ENCODE measurements at regions not wholly inside any gene's neighbourhood (a gene's known extent, or its start where the extent isn't known, plus 50 kb on each side); places are given as distances from the start of the nearest gene placed in this dataset.

DNA sequence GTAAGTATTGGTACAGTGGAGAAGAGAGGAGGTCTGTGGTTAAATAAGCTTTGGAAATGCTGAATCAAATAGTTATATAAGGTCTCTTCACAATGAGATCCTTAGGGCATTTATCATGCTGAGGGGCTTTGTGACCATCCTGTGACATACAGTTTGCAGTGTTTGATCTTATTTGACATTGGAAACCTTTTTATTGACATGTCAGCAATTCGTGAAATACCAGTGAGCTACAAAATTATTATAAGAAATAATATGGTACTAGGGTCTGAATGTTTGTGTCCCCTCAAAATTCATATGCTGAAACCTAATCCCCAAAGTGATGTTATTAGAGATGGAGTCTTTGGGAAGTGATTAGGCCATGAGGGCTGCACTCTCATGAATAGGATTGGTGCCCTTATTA is 98.4 kb downstream of the MID1IP1 start:
- Histone ChIP-seq H3K27me3 (ENCODE audit: control insufficient read depth in 4 of 4, insufficient read depth in 4 of 4, low read length in 3 of 4) (no peaks in the 10 kb centered on the region), H3K36me3 (ENCODE audit: control insufficient read depth in 4 of 4, insufficient read depth in 3 of 4, low read depth in 1 of 4, low read length in 3 of 4) (no peaks in the 10 kb centered on the region), H3K9me3 (ENCODE audit: control insufficient read depth in 4 of 4, low read length in 3 of 4) (no peaks in the 10 kb centered on the region), H3K27ac (ENCODE audit: low read depth in 1 of 2, low read length in 2 of 2) (no peak overlapping the region), H3K4me3 (ENCODE audit: low read depth in 1 of 3, low read length in 3 of 3) (no peak overlapping the region), H3K4me1 (ENCODE audit: control insufficient read depth in 4 of 4, insufficient read depth in 4 of 4, low read length in 3 of 4) (peaks cover 3 to 9% (median 3%) of the 10 kb centered on the region in 4 donors), H3K9ac (ENCODE audit: low read depth in 1 of 2, low read length in 2 of 2) (no peak overlapping the region)
- TF ChIP-seq EGR1 (IDR thresholded peaks at IDR 0.05; ENCODE audit: low read depth in 2 of 2) (no peak), ATF3 (IDR thresholded peaks at IDR 0.05) (no peak), FOXA2 (IDR thresholded peaks at IDR 0.05) (no peak), CTCF (IDR thresholded peaks at IDR 0.05; ENCODE audit: low read depth, low read length, missing input control) (no peak), FOXA1 (IDR thresholded peaks at IDR 0.05) (no peak), HNF4A (conservative IDR thresholded peaks at IDR 0.05) (no peak)
- TF ChIP-seq, protein P1, sequence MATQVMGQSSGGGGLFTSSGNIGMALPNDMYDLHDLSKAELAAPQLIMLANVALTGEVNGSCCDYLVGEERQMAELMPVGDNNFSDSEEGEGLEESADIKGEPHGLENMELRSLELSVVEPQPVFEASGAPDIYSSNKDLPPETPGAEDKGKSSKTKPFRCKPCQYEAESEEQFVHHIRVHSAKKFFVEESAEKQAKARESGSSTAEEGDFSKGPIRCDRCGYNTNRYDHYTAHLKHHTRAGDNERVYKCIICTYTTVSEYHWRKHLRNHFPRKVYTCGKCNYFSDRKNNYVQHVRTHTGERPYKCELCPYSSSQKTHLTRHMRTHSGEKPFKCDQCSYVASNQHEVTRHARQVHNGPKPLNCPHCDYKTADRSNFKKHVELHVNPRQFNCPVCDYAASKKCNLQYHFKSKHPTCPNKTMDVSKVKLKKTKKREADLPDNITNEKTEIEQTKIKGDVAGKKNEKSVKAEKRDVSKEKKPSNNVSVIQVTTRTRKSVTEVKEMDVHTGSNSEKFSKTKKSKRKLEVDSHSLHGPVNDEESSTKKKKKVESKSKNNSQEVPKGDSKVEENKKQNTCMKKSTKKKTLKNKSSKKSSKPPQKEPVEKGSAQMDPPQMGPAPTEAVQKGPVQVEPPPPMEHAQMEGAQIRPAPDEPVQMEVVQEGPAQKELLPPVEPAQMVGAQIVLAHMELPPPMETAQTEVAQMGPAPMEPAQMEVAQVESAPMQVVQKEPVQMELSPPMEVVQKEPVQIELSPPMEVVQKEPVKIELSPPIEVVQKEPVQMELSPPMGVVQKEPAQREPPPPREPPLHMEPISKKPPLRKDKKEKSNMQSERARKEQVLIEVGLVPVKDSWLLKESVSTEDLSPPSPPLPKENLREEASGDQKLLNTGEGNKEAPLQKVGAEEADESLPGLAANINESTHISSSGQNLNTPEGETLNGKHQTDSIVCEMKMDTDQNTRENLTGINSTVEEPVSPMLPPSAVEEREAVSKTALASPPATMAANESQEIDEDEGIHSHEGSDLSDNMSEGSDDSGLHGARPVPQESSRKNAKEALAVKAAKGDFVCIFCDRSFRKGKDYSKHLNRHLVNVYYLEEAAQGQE (IDR thresholded peaks at IDR 0.05), result no peak
- no peak for DNase-seq (ENCODE audit: low spot score)
- 90% methylated on average over 1 of the region's 1 CpG for WGBS

- WGBS, result 90% methylated on average over 6 of the region's 6 CpGs
- Histone ChIP-seq H3K36me3 (ENCODE audit: control insufficient read depth in 4 of 4, insufficient read depth in 3 of 4, low read depth in 1 of 4, low read length in 3 of 4) (no peaks in the 10 kb centered on the region), H3K4me1 (ENCODE audit: control insufficient read depth in 4 of 4, insufficient read depth in 4 of 4, low read length in 3 of 4) (peaks cover 3 to 9% (median 3%) of the 10 kb centered on the region in 4 donors), H3K27me3 (ENCODE audit: control insufficient read depth in 4 of 4, insufficient read depth in 4 of 4, low read length in 3 of 4) (no peaks in the 10 kb centered on the region), H3K4me3 (ENCODE audit: low read depth in 1 of 3, low read length in 3 of 3) (no peak overlapping the region), H3K9ac (ENCODE audit: low read depth in 1 of 2, low read length in 2 of 2) (no peak overlapping the region), H3K9me3 (ENCODE audit: control insufficient read depth in 4 of 4, low read length in 3 of 4) (no peaks in the 10 kb centered on the region), H3K27ac (ENCODE audit: low read depth in 1 of 2, low read length in 2 of 2) (no peak overlapping the region)
- no peak for DNase-seq (ENCODE audit: low spot score)
- TF ChIP-seq NR2F2 (IDR thresholded peaks at IDR 0.05), result no peak
- no peak for TF ChIP-seq TAF1 (conservative IDR thresholded peaks at IDR 0.05)
- TF ChIP-seq YY1 (IDR thresholded peaks at IDR 0.05), result no peak
- no peak for TF ChIP-seq RXRA (IDR thresholded peaks at IDR 0.05)
- TF ChIP-seq, protein P1 (IDR thresholded peaks at IDR 0.05), result no peak
- no peak for TF ChIP-seq FOXA2 (IDR thresholded peaks at IDR 0.05)
- TF ChIP-seq HNF4G (IDR thresholded peaks at IDR 0.05), result no peak
- no peak for TF ChIP-seq FOXA1 (IDR thresholded peaks at IDR 0.05)
- no peak for TF ChIP-seq JUND (IDR thresholded peaks at IDR 0.05)
- no peak for TF ChIP-seq ZBTB33 (IDR thresholded peaks at IDR 0.05)
- TF ChIP-seq CTCF (IDR thresholded peaks at IDR 0.05; ENCODE audit: low read depth, low read length, missing input control), result no peak
- no peak for TF ChIP-seq RAD21 (IDR thresholded peaks at IDR 0.05)
- no peak for TF ChIP-seq ATF3 (IDR thresholded peaks at IDR 0.05)
- no peak for TF ChIP-seq HNF4A (conservative IDR thresholded peaks at IDR 0.05)
- TF ChIP-seq, protein P2, sequence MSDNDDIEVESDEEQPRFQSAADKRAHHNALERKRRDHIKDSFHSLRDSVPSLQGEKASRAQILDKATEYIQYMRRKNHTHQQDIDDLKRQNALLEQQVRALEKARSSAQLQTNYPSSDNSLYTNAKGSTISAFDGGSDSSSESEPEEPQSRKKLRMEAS (IDR thresholded peaks at IDR 0.05), result no peak
- no peak for TF ChIP-seq SP1 (IDR thresholded peaks at IDR 0.05)
- TF ChIP-seq GABPA (IDR thresholded peaks at IDR 0.05 in 1 of 2, conservative IDR thresholded peaks at IDR 0.05 in 1 of 2), result no peak
These were observed 99.5 kb downstream of the MID1IP1 start for GRCh38 chrX:38900719-38901118.
